OCI-LY1 (cell line): ENCODE measurements at regions not wholly inside any gene's neighbourhood (a gene's known extent, or its start where the extent isn't known, plus 50 kb on each side); places are given as distances from the start of the nearest gene placed in this dataset.

Source experiments
- H2AFZ ChIP-seq: fragments of 200-600 bp; sonication (generic), shearing (Covaris generic); 2 replicates; pipeline ENCODE4 v1.6.0; 2014; ENCODE audit warnings: antibody characterized with exemption, mild to moderate bottlenecking, low read length
- H3F3A ChIP-seq: fragments of 200-600 bp; sonication (generic), shearing (Covaris generic); 2 replicates; pipeline ENCODE4 v1.6.0; 2014; ENCODE audit warnings: mild to moderate bottlenecking, antibody characterized with exemption, low read length, moderate library complexity; ENCODE audit not compliant: insufficient read depth
- H3K27ac ChIP-seq: fragments of 200-600 bp; sonication (generic); 2 replicates; pipeline ENCODE4 v1.5.1; 2014; ENCODE audit warnings: low read length, mixed run types, mild to moderate bottlenecking, low read depth; ENCODE audit not compliant: poor library complexity, severe bottlenecking
- H3K27me3 ChIP-seq: fragments of 200-600 bp; sonication (generic); 2 replicates; pipeline ENCODE4 v1.6.0; 2014; ENCODE audit warnings: antibody characterized with exemption, mild to moderate bottlenecking, low read length, moderate library complexity; ENCODE audit not compliant: insufficient read depth
- H3K36me3 ChIP-seq: fragments of 200-600 bp; sonication (generic); 2 replicates; pipeline ENCODE4 v1.6.1; 2014; ENCODE audit warnings: mild to moderate bottlenecking, antibody characterized with exemption, low read length, moderate library complexity, mixed read lengths; ENCODE audit not compliant: insufficient read depth
- H3K4me1 ChIP-seq: fragments of 200-600 bp; sonication (generic); 2 replicates; pipeline ENCODE4 v1.5.1; 2014; ENCODE audit warnings: mild to moderate bottlenecking, low read length, moderate library complexity; ENCODE audit not compliant: insufficient read depth, severe bottlenecking
- H3K4me2 ChIP-seq: fragments of 200-600 bp; sonication (generic), shearing (Covaris generic); 2 replicates; pipeline ENCODE4 v1.6.1; 2014; ENCODE audit warnings: low read length
- H3K4me3 ChIP-seq: fragments of 200-600 bp; sonication (generic); 2 replicates; pipeline ENCODE4 v1.5.1; 2014; ENCODE audit warnings: low read length, low read depth, mild to moderate bottlenecking, mixed read lengths; ENCODE audit not compliant: poor library complexity, severe bottlenecking
- H3K79me2 ChIP-seq: fragments of 200-600 bp; shearing (Covaris generic); 2 replicates; pipeline ENCODE4 v1.6.1; 2016; ENCODE audit warnings: mixed run types, low read length, mixed read lengths; ENCODE audit not compliant: insufficient read depth
- H3K9ac ChIP-seq: fragments of 200-600 bp; sonication (generic), shearing (Covaris generic); 2 replicates; pipeline ENCODE4 v1.6.1; 2014; ENCODE audit warnings: mild to moderate bottlenecking, low read length, mixed read lengths
- H3K9me2 ChIP-seq: fragments of 200-600 bp; sonication (generic), shearing (Covaris generic); 2 replicates; pipeline ENCODE4 v1.6.1; 2014; ENCODE audit warnings: low read depth, mild to moderate bottlenecking, low read length, mixed read lengths
- H3K9me3 ChIP-seq: fragments of 200-600 bp; shearing (Covaris generic); 2 replicates; pipeline ENCODE4 v1.6.1; 2014; ENCODE audit warnings: low read length, mixed read lengths
- H4K20me1 ChIP-seq: fragments of 200-600 bp; sonication (generic), shearing (Covaris generic); 2 replicates; pipeline ENCODE4 v1.6.0; 2016; ENCODE audit warnings: mild to moderate bottlenecking, low read length; ENCODE audit not compliant: insufficient read depth
- EZH2 ChIP-seq: fragments of 200-600 bp; sonication (generic), shearing (Covaris generic); IDR thresholded peaks from 2 replicates; pipeline ENCODE4 v1.8.0; 2017; ENCODE audit warnings: borderline replicate concordance, mixed run types, mild to moderate bottlenecking, antibody characterized with exemption, low read length, moderate library complexity, mixed read lengths
- TF ChIP-seq, protein P1 (sequence below): fragments of 200-600 bp; sonication (generic), shearing (Covaris generic); IDR thresholded peaks from 2 replicates; pipeline ENCODE4 v1.5.1; 2017; ENCODE audit warnings: mild to moderate bottlenecking, antibody characterized with exemption, low read length, moderate library complexity, mixed read lengths

DNA sequence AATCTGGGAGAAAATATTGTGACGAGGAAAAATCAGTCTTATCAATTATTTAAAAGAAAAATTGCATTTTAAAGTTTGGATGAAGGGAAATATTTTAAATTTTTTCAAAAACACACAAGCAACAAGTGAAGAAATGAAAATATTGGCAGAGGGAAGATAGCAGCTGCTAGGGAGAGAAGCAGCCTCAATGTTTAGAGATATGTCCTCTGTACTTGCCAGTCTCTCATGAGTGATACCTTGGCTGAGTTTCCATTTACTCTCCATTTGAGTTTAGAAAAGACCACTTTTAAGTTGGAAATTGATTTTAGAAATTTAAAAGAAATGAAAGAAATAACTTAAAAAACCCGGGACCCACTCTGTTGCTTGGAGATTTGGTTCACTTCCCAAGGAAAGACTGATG lies 88.6 kb upstream of the DBX1 start:
- Histone ChIP-seq H3K36me3 (no peaks in the 10 kb centered on the region), H3K27ac (no peak overlapping the region), H3F3A (no peaks in the 10 kb centered on the region), H3K9me2 (no peaks in the 10 kb centered on the region), H4K20me1 (no peaks in the 10 kb centered on the region), H3K4me2 (no peak overlapping the region), H3K27me3 (no peaks in the 10 kb centered on the region), H2AFZ (no peak overlapping the region), H3K4me1 (no peaks in the 10 kb centered on the region), H3K4me3 (no peak overlapping the region), H3K9me3 (no peaks in the 10 kb centered on the region), H3K79me2 (no peaks in the 10 kb centered on the region), H3K9ac (no peak overlapping the region)
- TF ChIP-seq, protein P1, sequence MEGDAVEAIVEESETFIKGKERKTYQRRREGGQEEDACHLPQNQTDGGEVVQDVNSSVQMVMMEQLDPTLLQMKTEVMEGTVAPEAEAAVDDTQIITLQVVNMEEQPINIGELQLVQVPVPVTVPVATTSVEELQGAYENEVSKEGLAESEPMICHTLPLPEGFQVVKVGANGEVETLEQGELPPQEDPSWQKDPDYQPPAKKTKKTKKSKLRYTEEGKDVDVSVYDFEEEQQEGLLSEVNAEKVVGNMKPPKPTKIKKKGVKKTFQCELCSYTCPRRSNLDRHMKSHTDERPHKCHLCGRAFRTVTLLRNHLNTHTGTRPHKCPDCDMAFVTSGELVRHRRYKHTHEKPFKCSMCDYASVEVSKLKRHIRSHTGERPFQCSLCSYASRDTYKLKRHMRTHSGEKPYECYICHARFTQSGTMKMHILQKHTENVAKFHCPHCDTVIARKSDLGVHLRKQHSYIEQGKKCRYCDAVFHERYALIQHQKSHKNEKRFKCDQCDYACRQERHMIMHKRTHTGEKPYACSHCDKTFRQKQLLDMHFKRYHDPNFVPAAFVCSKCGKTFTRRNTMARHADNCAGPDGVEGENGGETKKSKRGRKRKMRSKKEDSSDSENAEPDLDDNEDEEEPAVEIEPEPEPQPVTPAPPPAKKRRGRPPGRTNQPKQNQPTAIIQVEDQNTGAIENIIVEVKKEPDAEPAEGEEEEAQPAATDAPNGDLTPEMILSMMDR = no peak

DNA sequence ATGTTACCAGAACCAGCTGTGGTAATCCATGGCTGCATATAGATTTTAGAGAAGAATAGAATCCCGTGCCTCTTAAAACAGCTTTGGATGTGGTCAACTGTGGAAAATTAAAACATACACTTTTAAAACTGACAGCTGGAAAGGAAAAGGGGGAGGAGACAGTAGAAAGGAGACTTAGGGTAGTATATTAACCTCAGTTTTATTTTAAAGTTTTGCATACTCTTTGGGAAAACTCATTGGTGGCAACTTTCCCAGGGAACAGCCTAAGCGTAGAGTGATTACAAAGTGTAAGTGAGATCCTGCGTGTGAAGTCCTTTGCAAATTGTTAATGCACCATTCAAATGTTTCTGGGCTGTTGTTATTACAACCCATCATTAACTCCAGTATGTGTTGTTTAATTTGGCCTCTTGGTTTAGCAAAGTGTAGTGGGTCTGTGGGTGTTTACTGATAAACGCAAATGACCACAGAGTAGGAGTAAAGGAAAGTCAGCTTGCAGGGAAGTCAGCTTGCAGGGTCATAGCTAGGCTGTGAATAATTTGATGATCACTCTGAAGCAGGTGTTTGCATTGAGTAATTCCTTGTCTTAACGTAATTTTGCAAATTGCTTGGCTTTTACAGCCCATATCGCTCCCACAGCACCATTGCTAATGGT lies 88.0 kb upstream of the DBX1 start:
- Histone ChIP-seq H2AFZ (no peak overlapping the region), H3K9ac (no peak overlapping the region), H3K4me2 (no peak overlapping the region), H3K79me2 (no peaks in the 10 kb centered on the region), H3K9me3 (no peaks in the 10 kb centered on the region), H3K36me3 (no peaks in the 10 kb centered on the region), H3K4me3 (no peak overlapping the region), H3K27ac (no peak overlapping the region), H4K20me1 (no peaks in the 10 kb centered on the region), H3F3A (no peaks in the 10 kb centered on the region), H3K27me3 (no peaks in the 10 kb centered on the region), H3K4me1 (no peaks in the 10 kb centered on the region), H3K9me2 (no peaks in the 10 kb centered on the region)
- TF ChIP-seq, protein P1 = no peak
- no peak for TF ChIP-seq EZH2

DNA sequence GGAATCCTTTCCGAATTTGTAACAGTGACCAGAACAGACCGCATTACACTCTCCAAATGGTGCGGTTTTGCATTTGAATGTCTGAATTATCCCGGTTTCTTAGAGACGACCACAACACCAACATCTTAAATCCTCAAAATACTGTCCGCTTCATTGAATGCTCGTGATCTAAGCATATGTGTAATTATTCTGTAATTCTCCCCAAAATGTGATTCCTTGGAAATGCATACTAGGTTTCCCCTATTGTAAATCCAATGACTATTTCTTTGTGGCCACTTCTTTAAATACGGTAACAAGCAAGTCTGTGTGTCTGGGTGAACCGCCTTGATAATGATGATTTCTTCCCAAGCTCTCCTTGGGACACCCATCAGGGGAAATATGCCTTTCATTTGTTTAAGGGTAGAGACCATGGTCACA lies 87.3 kb upstream of the DBX1 start:
- H3K9me3 ChIP-seq = no peaks in the 10 kb centered on the region
- H3K27ac ChIP-seq = no peak overlapping the region
- TF ChIP-seq, protein P1 = no peak
- no peak for TF ChIP-seq EZH2
- H3K4me1 ChIP-seq = no peaks in the 10 kb centered on the region
- no peaks in the 10 kb centered on the region for H3K9me2 ChIP-seq
- H3K36me3 ChIP-seq = no peaks in the 10 kb centered on the region
- no peaks in the 10 kb centered on the region for H3F3A ChIP-seq
- H2AFZ ChIP-seq = no peak overlapping the region
- no peak overlapping the region for H3K4me2 ChIP-seq
- no peak overlapping the region for H3K9ac ChIP-seq
- no peaks in the 10 kb centered on the region for H4K20me1 ChIP-seq
- H3K27me3 ChIP-seq = no peaks in the 10 kb centered on the region
- no peaks in the 10 kb centered on the region for H3K79me2 ChIP-seq
- H3K4me3 ChIP-seq = no peak overlapping the region
